WERI-Rb-1 (cell line): ENCODE measurements at regions not wholly inside any gene's neighbourhood (a gene's known extent, or its start where the extent isn't known, plus 50 kb on each side); places are given as distances from the start of the nearest gene placed in this dataset.

Source experiments
- DNase-seq: peaks from one replicate; pipeline ENCODE4 v3.0.0-alpha.2; 2020
- H3K27ac ChIP-seq: fragments of 250-450 bp; sonication (Bioruptor Pico); 2 replicates; pipeline ENCODE4 v1.5.1; 2020; ENCODE audit warnings: mild to moderate bottlenecking, moderate library complexity
- H3K27me3 ChIP-seq: fragments of 250-450 bp; sonication (Bioruptor Pico); 2 replicates; pipeline ENCODE4 v1.5.1; 2021; ENCODE audit warnings: mild to moderate bottlenecking, low read depth, moderate library complexity; ENCODE audit not compliant: insufficient read depth, severe bottlenecking
- H3K36me3 ChIP-seq: fragments of 250-450 bp; sonication (Bioruptor Pico); 2 replicates; pipeline ENCODE4 v1.5.1; 2020; ENCODE audit warnings: mild to moderate bottlenecking, moderate library complexity
- H3K4me3 ChIP-seq: 2 replicates; pipeline ENCODE4 v1.5.1; 2011; ENCODE audit warnings: low read depth, mild to moderate bottlenecking, control low read depth, low read length
- H3K9me3 ChIP-seq: fragments of 250-450 bp; sonication (Bioruptor Pico); 2 replicates; pipeline ENCODE4 v1.5.1; 2021; ENCODE audit warnings: mild to moderate bottlenecking, moderate library complexity; ENCODE audit not compliant: severe bottlenecking
- CTCF ChIP-seq: IDR thresholded peaks from 2 replicates; pipeline ENCODE4 v1.5.1; 2011; ENCODE audit warnings: low read depth, mild to moderate bottlenecking, control low read depth, inconsistent platforms, low read length

DNA sequence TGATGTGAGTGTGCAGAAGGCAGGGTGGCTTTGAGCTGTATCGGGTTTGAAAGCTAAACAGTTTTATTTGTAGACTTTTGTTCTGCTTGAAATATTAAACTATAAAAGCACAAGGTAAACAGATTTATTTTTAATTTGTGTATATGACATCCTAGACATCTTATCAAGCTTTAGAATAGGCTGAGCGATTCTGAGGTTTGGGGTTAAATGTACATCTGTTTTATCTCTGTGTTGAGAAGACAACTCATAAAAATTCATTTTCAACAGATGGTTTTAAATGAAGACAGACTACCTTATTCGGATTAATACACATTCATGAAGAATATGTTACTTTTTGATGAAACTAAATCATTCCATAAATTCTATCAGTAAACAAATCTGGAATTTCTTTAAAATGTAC, 368.8 kb downstream of the RPRM start:
- DNase-seq: no peak
- Histone ChIP-seq H3K9me3 (no peaks in the 10 kb centered on the region), H3K4me3 (no peak overlapping the region), H3K36me3 (no peaks in the 10 kb centered on the region), H3K27ac (no peak overlapping the region), H3K27me3 (no peaks in the 10 kb centered on the region)
- no peak for TF ChIP-seq CTCF

DNA sequence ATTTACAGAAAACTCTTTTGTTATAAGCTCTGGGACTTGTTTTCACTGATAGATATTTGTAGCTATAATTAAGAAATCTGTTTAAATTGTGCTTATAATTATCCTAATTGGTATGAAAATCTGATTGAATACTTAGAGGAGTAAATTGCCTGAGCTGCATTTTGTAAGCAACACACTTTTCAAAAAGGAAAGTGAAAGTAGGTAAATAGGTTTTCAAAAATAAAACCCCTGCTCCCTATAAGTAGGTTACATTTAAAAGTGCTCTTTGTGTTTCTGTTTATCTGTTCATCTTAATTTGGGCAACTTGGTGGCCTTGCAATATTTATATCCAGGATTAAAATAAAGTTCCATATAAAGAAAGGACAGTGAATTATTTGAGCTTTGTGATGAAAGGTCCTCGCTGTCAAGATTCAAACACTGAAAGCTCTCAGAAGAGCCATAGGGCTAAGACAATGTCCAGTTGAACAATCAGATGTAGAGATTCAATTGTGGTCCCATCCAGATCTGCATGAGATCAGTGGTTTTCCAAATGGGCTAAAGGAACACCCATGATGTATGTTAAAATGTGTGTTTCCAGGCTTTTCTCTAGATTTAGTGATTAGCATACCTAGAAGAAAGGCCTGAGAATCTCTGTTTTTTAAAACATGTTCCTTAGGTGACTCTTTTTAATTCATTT, 371.6 kb downstream of the RPRM start:
- no peak overlapping the region for H3K27ac ChIP-seq
- no peak overlapping the region for H3K4me3 ChIP-seq
- no peaks in the 10 kb centered on the region for H3K9me3 ChIP-seq
- H3K27me3 ChIP-seq: no peaks in the 10 kb centered on the region
- no peak for DNase-seq
- TF ChIP-seq CTCF: no peak
- no peaks in the 10 kb centered on the region for H3K36me3 ChIP-seq

DNA sequence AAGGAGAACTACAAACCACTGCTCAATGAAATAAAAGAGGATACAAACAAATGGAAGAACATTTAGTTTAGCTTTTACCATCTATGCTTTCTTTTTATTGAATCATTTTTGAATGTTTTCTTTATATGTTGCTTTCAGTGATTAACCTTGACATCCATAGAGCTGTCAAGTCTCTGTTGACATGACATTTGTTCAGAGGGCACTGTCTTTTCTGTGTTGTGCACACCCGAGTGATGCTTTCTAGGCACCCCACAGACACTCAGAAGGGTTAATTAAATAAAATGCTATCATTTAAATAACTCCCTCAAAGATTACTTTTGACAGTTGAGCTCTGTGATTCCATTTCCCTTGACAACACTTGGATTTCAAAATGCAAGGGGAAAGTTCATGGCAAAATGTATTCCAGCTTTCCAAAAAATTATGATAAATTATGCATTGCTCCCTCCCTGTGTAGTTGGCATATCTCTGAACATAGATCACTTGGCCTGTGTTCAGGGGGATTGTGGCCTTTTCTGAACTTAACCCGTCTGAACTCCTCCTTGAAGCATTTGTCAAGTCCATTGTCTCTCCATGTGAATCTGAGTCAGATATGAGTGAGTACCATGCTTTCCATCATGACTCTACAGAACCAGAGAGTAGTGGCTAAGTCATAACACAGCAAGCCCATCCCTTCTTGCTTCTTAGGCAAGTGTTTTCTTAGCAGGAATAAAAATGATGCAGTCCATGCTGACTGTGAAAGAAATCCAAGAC, 372.6 kb downstream of the RPRM start:
- Histone ChIP-seq H3K9me3 (no peaks in the 10 kb centered on the region), H3K27me3 (no peaks in the 10 kb centered on the region), H3K4me3 (no peak overlapping the region), H3K27ac (no peak overlapping the region), H3K36me3 (no peaks in the 10 kb centered on the region)
- no peak for TF ChIP-seq CTCF
- no peak for DNase-seq

DNA sequence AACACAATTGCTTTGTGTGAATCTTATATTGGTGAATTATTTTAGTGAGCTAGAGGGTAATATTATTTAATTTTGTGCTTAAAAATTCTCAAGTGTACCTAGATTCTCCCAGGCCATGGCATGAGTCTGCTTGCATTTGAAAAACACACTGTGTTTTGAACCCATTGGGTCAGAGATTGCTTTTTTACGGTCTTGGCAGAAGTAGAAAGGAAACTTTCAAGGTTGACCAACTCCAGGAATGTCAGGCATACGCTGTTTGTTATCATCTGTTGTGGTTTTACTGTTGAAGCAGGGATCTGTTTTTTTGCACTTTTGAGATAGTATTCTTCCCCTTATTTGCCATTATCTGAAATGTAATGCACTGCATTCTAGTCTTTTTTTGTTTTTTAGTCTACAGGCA, 377.4 kb downstream of the RPRM start:
- Histone ChIP-seq H3K36me3 (no peaks in the 10 kb centered on the region), H3K27me3 (no peaks in the 10 kb centered on the region), H3K4me3 (no peak overlapping the region), H3K27ac (no peak overlapping the region), H3K9me3 (no peaks in the 10 kb centered on the region)
- no peak for TF ChIP-seq CTCF
- no peak for DNase-seq

- Histone ChIP-seq H3K36me3 (no peaks in the 10 kb centered on the region), H3K4me3 (no peak overlapping the region), H3K27ac (no peak overlapping the region), H3K27me3 (no peaks in the 10 kb centered on the region), H3K9me3 (no peaks in the 10 kb centered on the region)
- DNase-seq: no peak
- no peak for TF ChIP-seq CTCF
Measured at GRCh38 chr2:153100151-153100550, 378.4 kb downstream of the RPRM start.
